KMS-11 (cell line): ENCODE measurements at regions not wholly inside any gene's neighbourhood (a gene's known extent, or its start where the extent isn't known, plus 50 kb on each side); places are given as distances from the start of the nearest gene placed in this dataset.

Experiments
- H2AFZ ChIP-seq: fragments of 200-600 bp; sonication (generic); 2 replicates; pipeline ENCODE4 v1.6.1; 2016; ENCODE audit warnings: antibody characterized with exemption, mixed run types, low read depth
- H3K27ac ChIP-seq: fragments of 200-600 bp; sonication (generic); 2 replicates; pipeline ENCODE4 v1.6.1; 2016; ENCODE audit warnings: mild to moderate bottlenecking, mixed run types
- H3K27me3 ChIP-seq: fragments of 200-600 bp; sonication (generic); 2 replicates; pipeline ENCODE4 v1.6.1; 2017; ENCODE audit warnings: mild to moderate bottlenecking, low read depth, mixed run types, moderate library complexity; ENCODE audit not compliant: insufficient read depth
- H3K36me3 ChIP-seq: fragments of 200-600 bp; sonication (generic); 2 replicates; pipeline ENCODE4 v1.6.1; 2017; ENCODE audit warnings: mild to moderate bottlenecking, mixed run types; ENCODE audit not compliant: insufficient read depth
- H3K4me1 ChIP-seq: fragments of 200-600 bp; sonication (generic); 2 replicates; pipeline ENCODE4 v1.6.1; 2016; ENCODE audit warnings: mild to moderate bottlenecking, low read depth, mixed run types; ENCODE audit not compliant: poor library complexity, severe bottlenecking
- H3K4me2 ChIP-seq: fragments of 200-600 bp; sonication (generic); 2 replicates; pipeline ENCODE4 v1.7.0; 2016; ENCODE audit warnings: mild to moderate bottlenecking, mixed run types
- H3K4me3 ChIP-seq: fragments of 200-600 bp; sonication (generic); IDR thresholded peaks from 2 replicates; pipeline ENCODE4 v1.6.1; 2017; ENCODE audit warnings: low read depth, low read length, mixed read lengths; ENCODE audit not compliant: insufficient read depth
- H3K79me2 ChIP-seq: fragments of 200-600 bp; sonication (generic); 2 replicates; pipeline ENCODE4 v1.6.1; 2016; ENCODE audit warnings: low read depth, mixed run types; ENCODE audit not compliant: insufficient read depth
- H3K9ac ChIP-seq: fragments of 200-600 bp; sonication (generic); 2 replicates; pipeline ENCODE4 v1.6.1; 2016; ENCODE audit warnings: mild to moderate bottlenecking, mixed run types
- H4K20me1 ChIP-seq: fragments of 200-600 bp; sonication (generic); 2 replicates; pipeline ENCODE4 v1.6.1; 2016; ENCODE audit warnings: mild to moderate bottlenecking, mixed run types; ENCODE audit not compliant: insufficient read depth
- CTCF ChIP-seq: fragments of 200-600 bp; sonication (generic); conservative IDR thresholded peaks from 2 replicates; pipeline ENCODE4 v1.6.1; 2017; ENCODE audit warnings: low read depth, mild to moderate bottlenecking, antibody characterized with exemption, low read length, moderate library complexity, mixed read lengths

GRCh38 chr4:14458463-14458862 is 543.8 kb upstream of the CPEB2 start:
- Histone ChIP-seq H2AFZ (no peak overlapping the region), H3K4me1 (no peaks in the 10 kb centered on the region), H3K79me2 (no peaks in the 10 kb centered on the region), H3K27ac (no peak overlapping the region), H3K4me2 (no peak overlapping the region), H4K20me1 (no peaks in the 10 kb centered on the region), H3K36me3 (no peaks in the 10 kb centered on the region), H3K4me3 (no peak overlapping the region), H3K9ac (no peak overlapping the region), H3K27me3 (no peaks in the 10 kb centered on the region)
- TF ChIP-seq CTCF, result no peak

- Histone ChIP-seq H3K27ac (no peak overlapping the region), H4K20me1 (no peaks in the 10 kb centered on the region), H3K4me3 (no peak overlapping the region), H3K79me2 (no peaks in the 10 kb centered on the region), H3K27me3 (no peaks in the 10 kb centered on the region), H3K4me2 (no peak overlapping the region), H2AFZ (no peak overlapping the region), H3K4me1 (no peaks in the 10 kb centered on the region), H3K9ac (no peak overlapping the region), H3K36me3 (no peaks in the 10 kb centered on the region)
- TF ChIP-seq CTCF, result no peak
Measured at GRCh38 chr4:14465057-14465456, 537.2 kb upstream of the CPEB2 start.

GRCh38 chr4:14465507-14465906 is 536.8 kb upstream of the CPEB2 start:
- TF ChIP-seq CTCF, result no peak
- no peak overlapping the region for H3K9ac ChIP-seq
- H3K4me1 ChIP-seq, result no peaks in the 10 kb centered on the region
- H2AFZ ChIP-seq, result no peak overlapping the region
- H3K27me3 ChIP-seq, result no peaks in the 10 kb centered on the region
- H3K4me2 ChIP-seq, result no peak overlapping the region
- H3K36me3 ChIP-seq, result no peaks in the 10 kb centered on the region
- H3K4me3 ChIP-seq, result no peak overlapping the region
- no peaks in the 10 kb centered on the region for H4K20me1 ChIP-seq
- H3K79me2 ChIP-seq, result no peaks in the 10 kb centered on the region
- no peak overlapping the region for H3K27ac ChIP-seq

- Histone ChIP-seq H3K79me2 (no peaks in the 10 kb centered on the region), H3K4me1 (no peaks in the 10 kb centered on the region), H3K27ac (no peak overlapping the region), H3K36me3 (no peaks in the 10 kb centered on the region), H3K9ac (no peak overlapping the region), H3K4me2 (no peak overlapping the region), H4K20me1 (no peaks in the 10 kb centered on the region), H3K4me3 (no peak overlapping the region), H2AFZ (no peak overlapping the region), H3K27me3 (no peaks in the 10 kb centered on the region)
- TF ChIP-seq CTCF, result no peak
Measured at GRCh38 chr4:14478504-14478903, 523.8 kb upstream of the CPEB2 start.

GRCh38 chr4:14496408-14496807 is 505.9 kb upstream of the CPEB2 start:
- Histone ChIP-seq H3K4me2 (no peak overlapping the region), H2AFZ (no peak overlapping the region), H3K79me2 (no peaks in the 10 kb centered on the region), H4K20me1 (no peaks in the 10 kb centered on the region), H3K9ac (no peak overlapping the region), H3K4me3 (no peak overlapping the region), H3K36me3 (no peaks in the 10 kb centered on the region), H3K27me3 (no peaks in the 10 kb centered on the region), H3K4me1 (no peaks in the 10 kb centered on the region), H3K27ac (no peak overlapping the region)
- TF ChIP-seq CTCF, result no peak
